Testis (tissue), 2 donors: ENCODE measurements at regions not wholly inside any gene's neighbourhood (a gene's known extent, or its start where the extent isn't known, plus 50 kb on each side); places are given as distances from the start of the nearest gene placed in this dataset.

Source experiments
- DNase-seq: peaks from one replicate; pipeline ENCODE4 v3.0.0-alpha.2; 2019
- H3K27ac ChIP-seq, 2 donors: fragments of 200-600 bp; sonication (generic); one replicate each; pipeline ENCODE4 v1.5.1; 2019
- H3K27me3 ChIP-seq: fragments of 200-600 bp; sonication (generic); one replicate; pipeline ENCODE4 v1.5.1; 2019
- H3K36me3 ChIP-seq: fragments of 200-600 bp; sonication (generic); one replicate; pipeline ENCODE4 v1.5.1; 2017; ENCODE audit warnings: low read depth; ENCODE audit errors: missing control alignments
- H3K4me1 ChIP-seq: fragments of 200-600 bp; sonication (generic); one replicate; pipeline ENCODE4 v1.5.1; 2019
- H3K4me3 ChIP-seq, 2 donors: fragments of 200-600 bp; sonication (generic); one replicate each; pipeline ENCODE4 v1.5.1; 2017 to 2019
- H3K9me3 ChIP-seq: fragments of 200-600 bp; sonication (generic); one replicate; pipeline ENCODE4 v1.5.1; 2017
- POLR2A ChIP-seq: fragments of 450-650 bp; IDR thresholded peaks from one replicate; pipeline ENCODE4 v1.6.1; 2017; ENCODE audit warnings: antibody characterized with exemption, mild to moderate bottlenecking, moderate library complexity
- WGBS, 2 donors: methylation state at CpG; one replicate each; pipeline ENCODE4 v1.1.5; 2018; 5-methylcytosine and 5-hydroxymethylcytosine counted together
- intact Hi-C: fragments of 100-400 bp; cut with DNase I; formaldehyde crosslinking; loops from one replicate; pipeline ENCODE4 v1.15.1; 2023; ENCODE audit warnings: low total_unique reads
- TF ChIP-seq, protein P1 (sequence below), 3 experiments: fragments of 450-650 bp in 2 of 3; fragments of 200-600 bp in 1 of 3; sonication (generic) in 1 of 3; IDR thresholded peaks; one replicate each; pipeline ENCODE4 v1.5.1; 2016 to 2019; ENCODE audit warnings: antibody characterized with exemption in 3 of 3, mild to moderate bottlenecking in 2 of 3, moderate library complexity in 1 of 3

GRCh38 chr12:125586441-125586840 lies 521.2 kb downstream of the AACS start:
- no peak overlapping the region for H3K27ac ChIP-seq

GRCh38 chr12:125593269-125593668 lies 528.0 kb downstream of the AACS start:
- no peak overlapping the region for H3K4me3 ChIP-seq
- no peaks in the 10 kb centered on the region for H3K27me3 ChIP-seq
- WGBS, 2 donors: 50 to 100% methylated on average over 1 of the region's 1 CpG
- H3K9me3 ChIP-seq: no peaks in the 10 kb centered on the region
- no peak for TF ChIP-seq POLR2A
- no peaks in the 10 kb centered on the region for H3K4me1 ChIP-seq
- intact Hi-C loops: no loop called here
- no peak overlapping the region for H3K27ac ChIP-seq
- no peak for DNase-seq
- H3K36me3 ChIP-seq: no peaks in the 10 kb centered on the region

More at GRCh38 chr12:125586441-125586840, 521.2 kb downstream of the AACS start:
- intact Hi-C loops: no loop called here
- TF ChIP-seq, protein P1, sequence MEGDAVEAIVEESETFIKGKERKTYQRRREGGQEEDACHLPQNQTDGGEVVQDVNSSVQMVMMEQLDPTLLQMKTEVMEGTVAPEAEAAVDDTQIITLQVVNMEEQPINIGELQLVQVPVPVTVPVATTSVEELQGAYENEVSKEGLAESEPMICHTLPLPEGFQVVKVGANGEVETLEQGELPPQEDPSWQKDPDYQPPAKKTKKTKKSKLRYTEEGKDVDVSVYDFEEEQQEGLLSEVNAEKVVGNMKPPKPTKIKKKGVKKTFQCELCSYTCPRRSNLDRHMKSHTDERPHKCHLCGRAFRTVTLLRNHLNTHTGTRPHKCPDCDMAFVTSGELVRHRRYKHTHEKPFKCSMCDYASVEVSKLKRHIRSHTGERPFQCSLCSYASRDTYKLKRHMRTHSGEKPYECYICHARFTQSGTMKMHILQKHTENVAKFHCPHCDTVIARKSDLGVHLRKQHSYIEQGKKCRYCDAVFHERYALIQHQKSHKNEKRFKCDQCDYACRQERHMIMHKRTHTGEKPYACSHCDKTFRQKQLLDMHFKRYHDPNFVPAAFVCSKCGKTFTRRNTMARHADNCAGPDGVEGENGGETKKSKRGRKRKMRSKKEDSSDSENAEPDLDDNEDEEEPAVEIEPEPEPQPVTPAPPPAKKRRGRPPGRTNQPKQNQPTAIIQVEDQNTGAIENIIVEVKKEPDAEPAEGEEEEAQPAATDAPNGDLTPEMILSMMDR (IDR thresholded peaks at IDR 0.05): no peak
- TF ChIP-seq POLR2A: no peak
- H3K36me3 ChIP-seq: no peaks in the 10 kb centered on the region
- no peaks in the 10 kb centered on the region for H3K9me3 ChIP-seq
- H3K27me3 ChIP-seq: no peaks in the 10 kb centered on the region
- no peaks in the 10 kb centered on the region for H3K4me1 ChIP-seq
- WGBS, 2 donors: 80 to 87% methylated on average over 6 of the region's 6 CpGs
- no peak for DNase-seq
- no peak overlapping the region for H3K4me3 ChIP-seq

- intact Hi-C loops: no loop called here
- Histone ChIP-seq H3K4me3 (no peak overlapping the region), H3K4me1 (no peaks in the 10 kb centered on the region), H3K36me3 (no peaks in the 10 kb centered on the region), H3K27me3 (no peaks in the 10 kb centered on the region), H3K27ac (no peak overlapping the region), H3K9me3 (no peaks in the 10 kb centered on the region)
- TF ChIP-seq POLR2A: no peak
- TF ChIP-seq, protein P1 (IDR thresholded peaks at IDR 0.05): no peak
- DNase-seq: no peak
- 22 to 32% methylated on average over 4 of the region's 4 CpGs for WGBS, 2 donors
Observed at GRCh38 chr12:125604976-125605375, 539.7 kb downstream of the AACS start.

DNA sequence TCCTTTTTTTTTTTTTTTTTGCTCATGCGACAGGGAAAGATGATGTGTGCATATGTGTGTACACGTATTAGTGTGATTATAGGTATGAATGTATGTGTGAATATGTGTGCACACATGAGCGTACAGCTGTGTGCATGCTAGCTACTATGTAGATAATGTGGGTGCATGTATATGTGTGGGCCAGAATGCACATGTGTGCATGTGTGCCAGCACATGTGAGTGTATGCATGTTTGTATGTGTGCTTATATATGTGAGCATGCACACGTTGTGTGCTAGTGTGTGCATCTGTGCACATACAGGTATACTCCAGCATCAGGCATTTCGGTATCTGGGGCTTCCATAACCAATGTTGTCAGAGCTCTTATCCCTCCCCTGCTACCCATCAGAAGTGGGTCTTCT lies 541.1 kb downstream of the AACS start:
- H3K9me3 ChIP-seq: no peaks in the 10 kb centered on the region
- intact Hi-C loops: no loop called here
- 67 to 74% methylated on average over 5 of the region's 5 CpGs for WGBS, 2 donors
- no peaks in the 10 kb centered on the region for H3K36me3 ChIP-seq
- no peaks in the 10 kb centered on the region for H3K27me3 ChIP-seq
- no peak for TF ChIP-seq POLR2A
- TF ChIP-seq, protein P1 (IDR thresholded peaks at IDR 0.05): no peak
- H3K4me1 ChIP-seq: no peaks in the 10 kb centered on the region
- no peak overlapping the region for H3K4me3 ChIP-seq
- H3K27ac ChIP-seq: no peak overlapping the region
- no peak for DNase-seq

DNA sequence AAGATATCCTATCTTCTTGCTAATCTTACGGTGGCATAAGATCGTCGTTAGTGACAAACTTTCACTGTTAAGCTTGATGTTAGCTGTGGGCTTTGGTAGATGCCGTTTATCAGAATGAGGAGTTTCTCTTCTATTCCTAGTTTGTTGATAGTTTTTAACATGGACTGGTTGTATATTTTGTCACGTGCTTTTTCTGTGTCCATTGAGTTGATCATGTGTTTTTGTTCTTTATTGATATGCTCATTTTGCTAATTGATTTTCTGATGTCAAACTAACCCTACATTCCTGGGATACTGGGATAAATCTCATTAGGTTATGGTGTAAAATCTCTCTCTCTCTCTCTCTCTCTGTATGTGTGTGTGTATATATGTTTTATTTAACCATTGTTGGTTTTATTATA lies 545.1 kb downstream of the AACS start:
- H3K4me1 ChIP-seq: no peaks in the 10 kb centered on the region
- H3K4me3 ChIP-seq: no peak overlapping the region
- H3K36me3 ChIP-seq: no peaks in the 10 kb centered on the region
- no peak for DNase-seq
- intact Hi-C loops: no loop called here
- no peaks in the 10 kb centered on the region for H3K9me3 ChIP-seq
- no peaks in the 10 kb centered on the region for H3K27me3 ChIP-seq
- WGBS, 2 donors: 61 to 67% methylated on average over 5 of the region's 5 CpGs
- H3K27ac ChIP-seq: no peak overlapping the region
- no peak for TF ChIP-seq POLR2A
- TF ChIP-seq, protein P1 (IDR thresholded peaks at IDR 0.05): no peak
